Muscle layer of colon (tissue), 2 donors: ENCODE measurements at regions not wholly inside any gene's neighbourhood (a gene's known extent, or its start where the extent isn't known, plus 50 kb on each side); places are given as distances from the start of the nearest gene placed in this dataset.

Experiments
- H3K27ac ChIP-seq: one replicate; pipeline ENCODE4 v1.7.0; 2013; ENCODE audit warnings: low read depth, mild to moderate bottlenecking, low read length, moderate library complexity
- H3K27me3 ChIP-seq, 2 donors: one replicate each; pipeline ENCODE4 v1.7.0; 2013; ENCODE audit warnings: low read length in 2 of 2, mild to moderate bottlenecking in 2 of 2; ENCODE audit not compliant: insufficient read depth in 2 of 2, control insufficient read depth in 1 of 2
- H3K36me3 ChIP-seq: one replicate; pipeline ENCODE4 v1.7.0; 2013; ENCODE audit warnings: mild to moderate bottlenecking, low read length; ENCODE audit not compliant: insufficient read depth
- H3K4me1 ChIP-seq: one replicate; pipeline ENCODE4 v1.7.0; 2013; ENCODE audit warnings: mild to moderate bottlenecking, low read length; ENCODE audit not compliant: insufficient read depth
- H3K4me3 ChIP-seq, 2 donors: one replicate each; pipeline ENCODE4 v1.7.0; 2013; ENCODE audit warnings: low read length in 2 of 2, low read depth in 1 of 2, mild to moderate bottlenecking in 1 of 2, moderate library complexity in 1 of 2
- H3K9ac ChIP-seq: one replicate; pipeline ENCODE4 v1.7.0; 2013; ENCODE audit warnings: low read length
- H3K9me3 ChIP-seq: one replicate; pipeline ENCODE4 v1.7.0; 2013; ENCODE audit warnings: mild to moderate bottlenecking, low read length
- donor health status: abdominal sarcoma.
- donor health status: Adenocarcinoma of cecum.

DNA sequence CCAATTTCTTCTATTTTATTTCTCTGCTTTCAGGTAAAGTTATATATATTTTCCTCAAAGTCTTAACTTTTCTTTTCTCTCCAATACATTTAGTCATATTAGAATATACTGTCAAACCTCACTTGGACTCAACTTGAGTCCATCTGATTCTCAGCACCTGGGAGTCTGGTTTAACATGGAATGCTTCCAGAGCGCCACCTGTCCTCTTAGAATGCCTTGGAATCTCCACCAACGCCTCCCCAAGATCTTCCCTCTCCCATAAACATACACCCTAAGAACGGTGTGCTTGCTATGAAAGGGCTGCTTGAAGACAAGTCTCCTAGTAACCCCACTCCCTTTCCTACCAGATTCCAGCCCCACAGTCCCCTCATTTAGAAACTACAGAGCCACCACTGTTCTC lies 229.1 kb upstream of the MKLN1 start:
- H3K9me3 ChIP-seq, result no peaks in the 10 kb centered on the region
- peaks cover 13% of the 10 kb centered on the region for H3K36me3 ChIP-seq
- no peak overlapping the region for H3K27ac ChIP-seq
- H3K4me3 ChIP-seq, result no peak overlapping the region
- H3K4me1 ChIP-seq, result peaks cover 44% of the 10 kb centered on the region
- H3K27me3 ChIP-seq, result no peaks in the 10 kb centered on the region
- H3K9ac ChIP-seq, result no peak overlapping the region

DNA sequence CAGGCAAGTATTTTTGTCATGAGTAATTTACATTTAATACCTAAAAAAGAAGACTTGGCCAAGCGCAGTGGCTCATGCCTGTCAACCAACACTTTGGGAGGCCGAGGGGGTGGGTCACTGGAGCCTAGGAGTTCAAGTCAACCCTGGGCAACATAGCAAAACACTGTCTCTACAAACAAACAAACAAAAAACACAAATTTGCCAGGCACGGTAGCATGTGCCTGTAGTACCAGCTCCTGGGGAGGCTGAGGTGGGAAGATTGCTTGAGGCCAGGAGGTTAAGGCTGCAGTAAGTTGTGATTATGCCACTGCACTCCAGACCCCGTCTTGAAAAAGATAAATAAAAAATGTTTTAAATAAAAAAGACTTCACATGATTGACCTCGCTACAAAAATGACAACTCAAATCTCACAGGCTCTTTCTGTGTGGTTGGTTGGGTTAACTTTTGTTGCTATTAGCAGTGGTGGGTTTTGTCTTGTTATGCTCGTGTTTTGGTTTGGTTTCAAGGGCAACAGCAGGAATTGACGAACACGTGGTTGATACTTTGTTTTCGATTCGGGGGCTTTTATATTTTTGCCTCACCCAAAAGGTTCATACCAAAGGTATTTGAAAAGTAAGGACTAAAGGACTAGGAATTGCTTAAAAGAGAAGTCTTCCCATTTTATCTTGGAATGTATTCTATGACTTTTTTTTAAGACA lies 227.2 kb upstream of the MKLN1 start:
- no peak overlapping the region for H3K4me3 ChIP-seq
- no peak overlapping the region for H3K9ac ChIP-seq
- H3K4me1 ChIP-seq, result peaks cover 63% of the 10 kb centered on the region
- H3K9me3 ChIP-seq, result no peaks in the 10 kb centered on the region
- no peak overlapping the region for H3K27ac ChIP-seq
- peaks cover 13% of the 10 kb centered on the region for H3K36me3 ChIP-seq
- H3K27me3 ChIP-seq, result no peaks in the 10 kb centered on the region

DNA sequence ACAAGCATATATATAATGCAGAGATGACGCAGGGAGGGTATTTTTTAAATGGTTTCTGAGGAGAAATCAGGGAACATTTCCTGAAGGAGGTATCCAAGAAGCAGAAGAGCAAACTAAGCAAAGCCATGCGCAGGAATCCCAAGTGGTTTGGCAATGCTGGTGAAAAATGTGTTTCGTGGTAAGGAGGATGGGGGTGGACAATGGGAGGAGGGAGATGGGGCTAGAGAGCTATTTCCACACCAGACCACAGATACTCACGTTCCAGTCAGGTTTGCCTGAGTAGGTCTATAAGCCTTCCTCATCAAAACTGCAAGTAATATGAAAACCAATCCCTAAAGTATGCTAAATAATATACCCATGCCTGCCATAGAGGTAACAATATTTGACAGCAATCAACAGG lies 223.7 kb upstream of the MKLN1 start:
- peaks cover 48% of the 10 kb centered on the region for H3K4me1 ChIP-seq
- no peaks in the 10 kb centered on the region for H3K9me3 ChIP-seq
- peak overlapping the region in 1 of 2 donors; percentile 63 for H3K4me3 ChIP-seq
- no peak overlapping the region for H3K9ac ChIP-seq
- H3K36me3 ChIP-seq, result peaks cover 9% of the 10 kb centered on the region
- no peaks in the 10 kb centered on the region for H3K27me3 ChIP-seq
- no peak overlapping the region for H3K27ac ChIP-seq

DNA sequence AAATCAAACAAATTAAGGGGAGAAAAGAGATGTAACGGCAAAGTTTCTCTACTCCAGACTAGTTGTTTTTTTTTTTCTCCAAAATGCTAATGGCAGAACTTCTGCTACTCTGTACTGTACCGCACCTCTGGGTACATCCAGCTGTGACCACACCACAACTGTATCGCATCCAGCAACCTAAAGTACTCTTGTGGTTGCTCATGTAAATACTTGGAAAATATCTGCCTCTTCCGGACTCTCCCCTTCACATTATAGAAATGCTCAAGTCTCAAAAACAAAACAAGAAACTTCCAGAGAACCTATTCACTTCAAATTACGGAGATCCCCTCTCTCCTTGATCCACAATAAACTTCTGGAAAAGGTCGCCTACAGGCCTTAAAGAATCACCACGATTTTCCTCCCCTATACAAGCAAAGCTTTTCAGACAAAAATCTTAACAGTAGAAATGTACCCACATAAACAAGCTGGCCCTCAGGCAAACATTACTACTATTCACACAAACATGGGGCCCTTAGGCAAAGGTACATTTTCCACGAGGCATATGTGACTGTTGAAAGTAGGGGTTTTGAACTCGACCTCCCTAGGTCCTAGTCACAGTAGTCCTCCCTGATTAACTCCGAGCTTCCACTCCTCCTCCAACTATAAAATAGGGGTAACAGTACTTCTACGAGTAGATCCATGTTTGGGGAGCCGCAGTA lies 222.9 kb upstream of the MKLN1 start:
- Histone ChIP-seq H3K4me1 (peaks cover 50% of the 10 kb centered on the region), H3K9ac (no peak overlapping the region), H3K27ac (peak overlapping the region; percentile 73), H3K36me3 (peaks cover 8% of the 10 kb centered on the region), H3K27me3 (no peaks in the 10 kb centered on the region), H3K9me3 (no peaks in the 10 kb centered on the region), H3K4me3 (peak overlapping the region; percentile 45 to 63)

DNA sequence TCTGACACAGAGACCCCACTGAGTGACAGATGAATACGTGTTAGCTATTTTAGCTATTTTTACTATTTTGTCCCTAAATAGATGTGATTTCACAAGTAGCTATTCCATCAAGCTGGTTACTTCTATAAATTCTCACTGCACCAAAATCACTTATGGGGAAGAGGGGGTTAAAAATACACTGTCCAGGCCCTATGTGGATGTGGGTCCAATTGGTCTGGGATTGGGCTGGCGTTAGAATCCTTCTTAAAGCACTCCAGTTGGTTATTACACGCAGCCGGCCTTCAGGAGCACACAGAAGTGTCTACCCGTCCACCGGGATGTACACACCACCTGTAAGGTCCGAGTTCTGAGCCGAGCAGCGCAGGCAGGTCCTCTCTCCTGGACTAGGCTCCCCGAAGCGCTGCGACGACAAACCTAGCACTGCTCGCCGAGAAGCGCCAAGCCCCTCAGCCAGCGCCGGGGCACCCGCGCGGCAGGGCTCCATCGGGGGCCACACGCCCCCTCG lies 222.3 kb upstream of the MKLN1 start:
- Histone ChIP-seq H3K4me1 (peaks cover 46% of the 10 kb centered on the region), H3K4me3 (peak overlapping the region; percentile 45 to 63), H3K9me3 (no peaks in the 10 kb centered on the region), H3K36me3 (peaks cover 8% of the 10 kb centered on the region), H3K27me3 (no peaks in the 10 kb centered on the region), H3K27ac (peak overlapping the region; percentile 73), H3K9ac (no peak overlapping the region)

DNA sequence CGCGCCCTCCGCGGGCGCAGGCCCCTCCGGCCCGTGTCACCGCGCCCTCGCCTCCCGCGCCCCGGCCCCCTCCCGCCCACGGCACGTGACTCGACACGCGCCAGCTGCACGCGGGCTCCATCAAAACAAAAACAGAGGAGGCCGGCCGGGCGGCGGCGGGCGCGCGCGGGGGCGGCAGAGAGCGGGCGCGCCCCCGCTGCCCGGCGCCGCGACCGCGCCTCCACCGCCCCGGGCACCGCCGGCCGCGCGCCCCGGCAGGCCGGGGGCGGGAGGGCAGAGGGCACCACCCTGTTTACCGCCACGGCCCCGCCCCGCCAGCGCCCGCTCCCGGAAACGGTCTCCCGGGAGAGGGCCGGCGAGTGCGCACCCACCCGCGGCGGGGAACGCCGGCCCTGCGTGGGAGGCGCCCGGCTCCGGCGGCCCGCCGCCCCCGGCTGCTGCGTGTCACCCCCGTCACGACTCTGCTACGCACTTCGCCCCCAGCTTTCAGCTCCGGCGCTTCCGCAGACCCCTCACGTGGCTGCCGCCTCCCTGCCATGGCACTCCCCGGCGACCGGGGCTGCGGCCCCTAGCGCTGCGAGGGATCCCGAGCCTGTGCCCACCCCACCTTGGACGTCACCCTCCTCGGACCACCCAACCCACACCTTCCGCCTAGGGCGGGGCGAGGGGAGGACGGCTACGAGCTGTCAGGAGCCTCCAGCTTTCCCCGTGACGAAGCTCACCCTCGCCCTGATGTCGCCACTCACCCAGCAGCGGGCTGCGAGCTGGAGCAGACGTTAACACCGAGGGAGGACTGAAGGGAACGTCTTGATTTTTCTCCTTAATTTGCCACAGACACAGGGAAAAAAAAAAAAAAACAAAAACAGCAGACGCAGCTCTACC lies 221.6 kb upstream of the MKLN1 start:
- peak overlapping the region; percentile 99 for H3K27ac ChIP-seq
- peaks cover 53% of the 10 kb centered on the region for H3K4me1 ChIP-seq
- no peaks in the 10 kb centered on the region for H3K27me3 ChIP-seq
- H3K9me3 ChIP-seq, result no peaks in the 10 kb centered on the region
- H3K9ac ChIP-seq, result peak overlapping the region; percentile 96
- H3K36me3 ChIP-seq, result peaks cover 7% of the 10 kb centered on the region
- H3K4me3 ChIP-seq, result peak overlapping the region; percentile 96 to 97

DNA sequence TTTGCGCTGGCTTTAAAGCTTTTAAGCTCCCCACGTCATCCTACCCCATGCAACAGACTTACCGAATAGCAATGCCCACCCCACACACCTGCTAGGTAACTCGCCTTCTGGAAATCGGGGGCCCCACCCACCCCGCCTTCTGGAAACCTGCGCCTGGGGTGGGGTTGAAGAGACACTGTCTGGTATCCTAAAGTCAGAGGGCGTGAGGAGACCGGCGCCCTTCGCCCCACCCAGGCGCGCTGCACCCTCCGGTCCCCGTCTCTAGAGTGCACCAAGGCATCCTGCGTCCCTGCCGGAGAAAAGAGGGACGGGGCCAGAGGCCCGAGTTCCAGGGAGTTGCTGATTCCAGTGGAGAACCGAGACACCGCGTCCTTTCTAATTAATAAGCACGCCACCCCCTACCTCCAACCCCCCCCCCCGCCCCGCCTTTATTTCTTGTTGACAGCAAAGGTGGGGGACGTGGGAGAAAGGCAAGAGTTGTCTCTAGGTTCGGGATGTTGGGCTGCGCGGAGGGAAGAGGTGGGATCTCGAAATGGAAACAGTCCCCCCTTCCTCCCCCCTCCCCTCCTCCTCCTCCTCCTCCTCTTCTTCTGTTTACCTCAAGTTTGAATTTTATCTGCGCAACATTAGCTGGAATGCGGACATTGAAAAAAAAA lies 220.9 kb upstream of the MKLN1 start:
- Histone ChIP-seq H3K9me3 (no peaks in the 10 kb centered on the region), H3K9ac (peak overlapping the region; percentile 96), H3K36me3 (no peaks in the 10 kb centered on the region), H3K4me3 (peak overlapping the region; percentile 96 to 97), H3K27ac (peak overlapping the region; percentile 99), H3K4me1 (peaks cover 60% of the 10 kb centered on the region), H3K27me3 (no peaks in the 10 kb centered on the region)

DNA sequence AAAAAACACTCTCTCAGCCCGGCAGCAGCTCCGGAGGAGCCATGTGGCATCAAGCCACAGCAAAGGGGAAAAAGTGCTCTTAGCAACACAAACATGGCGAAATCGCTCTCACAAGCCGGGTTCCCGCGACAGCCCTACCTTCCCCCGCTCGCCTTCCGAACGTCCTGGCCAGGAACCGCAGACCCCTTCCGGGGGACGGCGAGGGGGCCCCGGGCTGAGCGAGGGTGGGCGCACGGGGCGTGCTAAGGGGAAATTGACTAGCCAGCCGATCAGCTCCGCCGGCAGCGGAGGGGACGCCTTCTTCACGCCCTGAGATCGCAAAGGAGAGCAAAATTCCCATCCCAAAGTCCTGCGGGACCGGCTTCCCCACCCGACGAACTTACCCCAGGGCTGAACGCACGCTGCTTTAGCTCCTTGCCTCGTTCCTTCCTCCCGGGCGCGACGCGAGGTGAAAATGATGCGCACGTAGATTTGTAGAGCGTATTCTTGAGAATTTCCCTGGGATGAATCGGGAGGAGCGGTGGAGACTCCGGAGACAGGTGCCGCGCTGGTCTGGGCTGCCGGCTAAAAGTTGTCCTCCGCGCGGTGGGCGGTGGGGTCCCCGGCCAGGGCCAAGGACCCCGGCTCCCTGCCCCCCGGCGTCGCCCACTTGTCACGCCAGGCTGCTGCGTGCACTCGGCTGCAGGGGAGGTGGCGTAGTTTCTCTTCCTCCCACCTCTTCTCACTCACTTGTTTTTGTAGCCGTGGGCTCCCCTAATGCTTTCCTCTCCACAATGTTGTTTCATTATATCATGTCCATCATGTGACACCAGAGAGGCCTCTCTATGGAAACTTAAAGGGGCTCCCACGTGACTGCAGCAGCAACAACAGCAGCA lies 220.1 kb upstream of the MKLN1 start:
- H3K27ac ChIP-seq, result peak overlapping the region; percentile 99
- peak overlapping the region; percentile 96 for H3K9ac ChIP-seq
- H3K4me3 ChIP-seq, result peak overlapping the region; percentile 94 to 96
- H3K36me3 ChIP-seq, result no peaks in the 10 kb centered on the region
- peaks cover 54% of the 10 kb centered on the region for H3K4me1 ChIP-seq
- H3K27me3 ChIP-seq, result no peaks in the 10 kb centered on the region
- H3K9me3 ChIP-seq, result no peaks in the 10 kb centered on the region

DNA sequence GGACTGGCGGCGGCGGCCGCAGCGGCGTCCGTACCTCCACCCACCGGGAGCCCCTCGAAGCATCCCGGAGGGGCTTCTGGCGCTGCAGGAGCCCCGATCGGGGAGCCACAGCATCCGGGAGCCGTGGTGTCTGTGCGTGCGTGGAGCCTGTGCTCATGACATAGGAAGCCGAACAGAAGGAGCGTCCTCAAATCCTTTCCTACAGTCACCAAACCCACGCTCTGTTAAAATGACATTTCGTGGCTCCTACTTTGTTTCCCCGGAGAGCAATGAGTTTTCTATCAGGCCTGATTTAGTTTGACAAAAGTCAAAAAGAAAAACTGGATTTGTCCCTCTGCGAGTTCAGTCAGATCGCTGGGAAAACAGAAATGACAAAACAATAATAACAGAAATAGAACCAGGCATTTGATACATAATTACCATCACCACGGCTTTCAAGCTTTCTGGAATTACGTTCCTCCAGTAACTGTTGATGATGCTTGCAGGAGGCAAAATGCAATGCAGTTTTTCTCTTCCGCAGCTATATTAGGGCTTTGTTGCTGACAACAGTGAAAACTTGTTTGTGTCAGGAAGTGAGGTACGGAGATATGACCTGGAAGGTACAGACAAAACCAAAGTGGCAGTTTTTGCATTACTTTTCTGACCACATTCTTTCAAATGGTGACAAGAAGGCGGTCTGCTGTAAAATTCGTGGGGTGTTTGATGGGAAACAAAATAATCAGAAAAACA lies 219.3 kb upstream of the MKLN1 start:
- H3K9ac ChIP-seq, result peak overlapping the region; percentile 96
- no peaks in the 10 kb centered on the region for H3K36me3 ChIP-seq
- H3K9me3 ChIP-seq, result no peaks in the 10 kb centered on the region
- H3K27ac ChIP-seq, result peak overlapping the region; percentile 99
- peaks cover 46% of the 10 kb centered on the region for H3K4me1 ChIP-seq
- peak overlapping the region; percentile 94 to 96 for H3K4me3 ChIP-seq
- no peaks in the 10 kb centered on the region for H3K27me3 ChIP-seq
